Panc1 (cell line): ENCODE measurements at regions not wholly inside any gene's neighbourhood (a gene's known extent, or its start where the extent isn't known, plus 50 kb on each side); places are given as distances from the start of the nearest gene placed in this dataset.

Experiments used
- ATAC-seq: fragments of 200-7000 bp; cut with Tn5 transposase; 2 replicates; pipeline ENCODE4 v1.9.1; 2020; ENCODE audit warnings: mild to moderate bottlenecking, moderate library complexity
- BruUV-seq: library from RNA; stranded (reverse); fragments of 400-500 nt; replicated peaks from 2 replicates; lab custom pipeline; 2021; lab: Mats Ljungman, UMichigan
- CTCF ChIA-PET: fragments of 300-600 bp; sonication (Branson Sonifier 250); formaldehyde crosslinking; loops from one replicate; lab custom pipeline; 2022; ENCODE audit warnings: antibody characterized with exemption; lab: Charles Lee
- POLR2A ChIA-PET: fragments of 300-600 bp; sonication (Branson Sonifier 250); formaldehyde crosslinking; loops from one replicate; lab custom pipeline; 2022; ENCODE audit warnings: antibody characterized with exemption; lab: Charles Lee
- DNase-seq: peaks from one replicate; pipeline ENCODE4 v3.0.0-alpha.2; 2010; ENCODE audit warnings: low read depth, low spot score
- H3K27ac ChIP-seq: 2 replicates; pipeline ENCODE4 v1.5.1; 2011; ENCODE audit warnings: mild to moderate bottlenecking, low read length, inconsistent platforms
- H3K27me3 ChIP-seq: fragments of 200-500 bp; sonication (Bioruptor generic); 2 replicates; pipeline ENCODE4 v1.6.0; 2014; ENCODE audit warnings: low read length, inconsistent platforms; ENCODE audit not compliant: control insufficient read depth, insufficient read depth
- H3K36me3 ChIP-seq: fragments of 200-500 bp; sonication (Bioruptor generic); 2 replicates; pipeline ENCODE4 v1.5.1; 2014; ENCODE audit warnings: inconsistent platforms, mild to moderate bottlenecking, low read length, moderate library complexity; ENCODE audit not compliant: control insufficient read depth, insufficient read depth
- H3K4me1 ChIP-seq: 2 replicates; pipeline ENCODE4 v1.5.1; 2011; ENCODE audit warnings: inconsistent platforms, mild to moderate bottlenecking, low read length, moderate library complexity; ENCODE audit not compliant: control insufficient read depth, insufficient read depth
- H3K4me3 ChIP-seq, 2 experiments: 2 replicates each; pipeline ENCODE4 v1.5.1; 2011 to 2012; ENCODE audit warnings: low read depth in 2 of 2, low read length in 2 of 2, mild to moderate bottlenecking in 2 of 2, inconsistent platforms in 1 of 2, moderate library complexity in 1 of 2
- H3K9me3 ChIP-seq: fragments of 200-500 bp; sonication (Bioruptor generic); 2 replicates; pipeline ENCODE4 v1.5.1; 2014; ENCODE audit warnings: low read depth, mild to moderate bottlenecking, inconsistent platforms, low read length, moderate library complexity; ENCODE audit not compliant: control insufficient read depth, insufficient read depth
- POLR2AphosphoS5 ChIP-seq: IDR thresholded peaks from 2 replicates; pipeline ENCODE4 v1.6.1; 2012; ENCODE audit warnings: mild to moderate bottlenecking, low read depth, low read length, moderate library complexity
- SIN3A ChIP-seq: IDR thresholded peaks from 2 replicates; pipeline ENCODE4 v1.6.1; 2012; ENCODE audit warnings: low read depth, mild to moderate bottlenecking, low read length, moderate library complexity, borderline replicate concordance; ENCODE audit not compliant: insufficient read depth
- TCF7L2 ChIP-seq: IDR thresholded peaks from 2 replicates; pipeline ENCODE4 v1.6.1; 2011; ENCODE audit warnings: mild to moderate bottlenecking, low read depth, low read length, inconsistent platforms
- in situ Hi-C: cut with HindIII; loops from 2 replicates; pipeline ENCODE4 v1.10.0; 2016; ENCODE audit warnings: low sequenced_read_pairs, low pct_unique_long_range_greater_than_20kb
- intact Hi-C: fragments of 100-400 bp; cut with micrococcal nuclease; formaldehyde crosslinking; loops from one replicate; pipeline ENCODE4 v1.10.0; 2022; ENCODE audit not compliant: unreplicated experiment
- TF ChIP-seq, protein P1 (sequence below): fragments of 450-650 bp; IDR thresholded peaks from 2 replicates; pipeline ENCODE4 v1.5.1; 2017; ENCODE audit warnings: mild to moderate bottlenecking
- TF ChIP-seq, protein P2 (sequence below), 2 experiments: IDR thresholded peaks; 2 replicates each; pipeline ENCODE4 v1.6.1; 2011 to 2012; ENCODE audit warnings: low read depth in 2 of 2, control low read depth in 1 of 2, low read length in 1 of 2, mild to moderate bottlenecking in 1 of 2, moderate library complexity in 1 of 2; ENCODE audit not compliant: insufficient read depth in 1 of 2

DNA sequence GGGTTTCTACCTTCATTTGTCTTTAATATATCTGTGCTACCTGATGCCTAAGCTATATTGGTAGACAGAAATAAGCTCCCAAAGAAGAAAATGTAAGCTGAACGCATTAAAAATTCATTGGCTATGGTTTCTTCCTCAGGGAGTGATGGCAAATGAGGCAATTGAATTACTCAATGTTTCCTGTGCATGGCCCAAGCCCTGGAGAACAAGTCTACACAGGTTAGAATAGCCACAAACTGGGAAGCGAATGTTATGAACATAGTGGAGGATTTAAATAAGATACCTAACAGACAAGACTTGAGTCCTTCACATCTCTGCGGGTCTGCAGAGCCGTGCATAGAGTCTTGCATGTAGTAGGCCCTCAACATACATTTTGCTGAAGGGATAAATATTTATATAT lies 350.3 kb downstream of the RWDD3 start:
- no peak overlapping the region for H3K4me3 ChIP-seq
- ChIA-PET CTCF (no interaction called here), POLR2A (no interaction called here)
- H3K27me3 ChIP-seq = no peaks in the 10 kb centered on the region; the same call in 1 of the 2 replicates
- intact Hi-C loops (no loop called here), in situ Hi-C loops (no loop called here)
- H3K36me3 ChIP-seq = no peaks in the 10 kb centered on the region
- TF ChIP-seq SIN3A (no peak), TCF7L2 (no peak)
- no peaks in the 10 kb centered on the region for H3K4me1 ChIP-seq
- H3K27ac ChIP-seq = no peak overlapping the region
- no peak for DNase-seq
- no peak for ATAC-seq
- no TSS peak for BruUV-seq
- H3K9me3 ChIP-seq = no peaks in the 10 kb centered on the region

DNA sequence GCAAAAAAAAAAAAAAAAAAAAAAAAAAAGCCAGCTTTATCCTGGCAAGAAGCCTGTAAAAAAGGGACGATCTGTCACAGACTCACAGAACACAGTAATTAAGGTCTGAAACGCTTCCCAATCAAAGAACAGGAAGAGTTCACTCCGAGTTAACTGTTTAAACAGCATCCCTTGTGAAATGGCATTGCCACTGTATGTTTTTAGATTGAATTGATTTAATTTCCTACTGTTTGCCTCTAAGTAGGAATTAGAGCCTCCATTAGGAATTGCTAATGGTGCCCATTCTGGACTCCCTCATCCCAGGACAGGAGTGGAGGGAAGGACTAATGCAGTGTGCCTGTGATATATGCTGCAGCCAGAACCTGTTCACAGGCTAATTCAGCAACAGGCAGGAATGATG lies 370.8 kb downstream of the RWDD3 start:
- BruUV-seq = no TSS peak
- ATAC-seq = no peak
- intact Hi-C loops (no loop called here), in situ Hi-C loops (no loop called here)
- CTCF ChIA-PET = no interaction called here
- Histone ChIP-seq H3K36me3 (no peaks in the 10 kb centered on the region), H3K27me3 (no peaks in the 10 kb centered on the region), H3K4me3 (no peak overlapping the region), H3K27ac (no peak overlapping the region), H3K4me1 (no peaks in the 10 kb centered on the region), H3K9me3 (no peaks in the 10 kb centered on the region)
- no peak for DNase-seq
- POLR2A ChIA-PET = no interaction called here
- no peak for TF ChIP-seq TCF7L2

DNA sequence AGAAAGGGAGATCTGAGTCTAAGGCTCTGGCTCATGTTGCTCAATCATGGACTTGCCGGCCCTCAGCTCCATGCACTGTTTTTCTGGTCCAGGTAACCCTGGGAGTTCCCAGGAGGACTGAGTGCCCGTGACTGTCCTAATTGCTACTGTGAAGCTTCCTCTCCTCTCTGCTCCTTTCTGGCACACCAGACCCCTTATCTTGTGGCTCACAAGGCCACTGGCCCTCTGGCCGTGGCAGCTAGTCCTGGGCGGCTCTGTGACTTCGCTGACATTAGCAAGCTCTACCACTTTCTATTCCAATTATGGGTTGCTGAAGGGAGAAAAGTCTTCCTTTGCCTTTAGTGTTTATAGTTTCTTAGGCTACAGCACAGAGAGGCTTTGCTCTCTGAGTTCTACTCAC lies 380.2 kb downstream of the RWDD3 start:
- POLR2A ChIA-PET = no interaction called here

More for the DNA sequence above, 380.2 kb downstream of the RWDD3 start:
- Histone ChIP-seq H3K4me3 (no peak overlapping the region), H3K27ac (no peak overlapping the region), H3K4me1 (no peaks in the 10 kb centered on the region), H3K9me3 (no peaks in the 10 kb centered on the region), H3K27me3 (no peaks in the 10 kb centered on the region), H3K36me3 (no peaks in the 10 kb centered on the region)
- in situ Hi-C loops (no loop called here), intact Hi-C loops (no loop called here)
- ATAC-seq (no peak), DNase-seq (no peak)
- no TSS peak for BruUV-seq
- TF ChIP-seq, protein P1, sequence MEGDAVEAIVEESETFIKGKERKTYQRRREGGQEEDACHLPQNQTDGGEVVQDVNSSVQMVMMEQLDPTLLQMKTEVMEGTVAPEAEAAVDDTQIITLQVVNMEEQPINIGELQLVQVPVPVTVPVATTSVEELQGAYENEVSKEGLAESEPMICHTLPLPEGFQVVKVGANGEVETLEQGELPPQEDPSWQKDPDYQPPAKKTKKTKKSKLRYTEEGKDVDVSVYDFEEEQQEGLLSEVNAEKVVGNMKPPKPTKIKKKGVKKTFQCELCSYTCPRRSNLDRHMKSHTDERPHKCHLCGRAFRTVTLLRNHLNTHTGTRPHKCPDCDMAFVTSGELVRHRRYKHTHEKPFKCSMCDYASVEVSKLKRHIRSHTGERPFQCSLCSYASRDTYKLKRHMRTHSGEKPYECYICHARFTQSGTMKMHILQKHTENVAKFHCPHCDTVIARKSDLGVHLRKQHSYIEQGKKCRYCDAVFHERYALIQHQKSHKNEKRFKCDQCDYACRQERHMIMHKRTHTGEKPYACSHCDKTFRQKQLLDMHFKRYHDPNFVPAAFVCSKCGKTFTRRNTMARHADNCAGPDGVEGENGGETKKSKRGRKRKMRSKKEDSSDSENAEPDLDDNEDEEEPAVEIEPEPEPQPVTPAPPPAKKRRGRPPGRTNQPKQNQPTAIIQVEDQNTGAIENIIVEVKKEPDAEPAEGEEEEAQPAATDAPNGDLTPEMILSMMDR = no peak
- TF ChIP-seq, protein P2, sequence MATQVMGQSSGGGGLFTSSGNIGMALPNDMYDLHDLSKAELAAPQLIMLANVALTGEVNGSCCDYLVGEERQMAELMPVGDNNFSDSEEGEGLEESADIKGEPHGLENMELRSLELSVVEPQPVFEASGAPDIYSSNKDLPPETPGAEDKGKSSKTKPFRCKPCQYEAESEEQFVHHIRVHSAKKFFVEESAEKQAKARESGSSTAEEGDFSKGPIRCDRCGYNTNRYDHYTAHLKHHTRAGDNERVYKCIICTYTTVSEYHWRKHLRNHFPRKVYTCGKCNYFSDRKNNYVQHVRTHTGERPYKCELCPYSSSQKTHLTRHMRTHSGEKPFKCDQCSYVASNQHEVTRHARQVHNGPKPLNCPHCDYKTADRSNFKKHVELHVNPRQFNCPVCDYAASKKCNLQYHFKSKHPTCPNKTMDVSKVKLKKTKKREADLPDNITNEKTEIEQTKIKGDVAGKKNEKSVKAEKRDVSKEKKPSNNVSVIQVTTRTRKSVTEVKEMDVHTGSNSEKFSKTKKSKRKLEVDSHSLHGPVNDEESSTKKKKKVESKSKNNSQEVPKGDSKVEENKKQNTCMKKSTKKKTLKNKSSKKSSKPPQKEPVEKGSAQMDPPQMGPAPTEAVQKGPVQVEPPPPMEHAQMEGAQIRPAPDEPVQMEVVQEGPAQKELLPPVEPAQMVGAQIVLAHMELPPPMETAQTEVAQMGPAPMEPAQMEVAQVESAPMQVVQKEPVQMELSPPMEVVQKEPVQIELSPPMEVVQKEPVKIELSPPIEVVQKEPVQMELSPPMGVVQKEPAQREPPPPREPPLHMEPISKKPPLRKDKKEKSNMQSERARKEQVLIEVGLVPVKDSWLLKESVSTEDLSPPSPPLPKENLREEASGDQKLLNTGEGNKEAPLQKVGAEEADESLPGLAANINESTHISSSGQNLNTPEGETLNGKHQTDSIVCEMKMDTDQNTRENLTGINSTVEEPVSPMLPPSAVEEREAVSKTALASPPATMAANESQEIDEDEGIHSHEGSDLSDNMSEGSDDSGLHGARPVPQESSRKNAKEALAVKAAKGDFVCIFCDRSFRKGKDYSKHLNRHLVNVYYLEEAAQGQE (IDR thresholded peaks at IDR 0.05; ENCODE audit: insufficient read depth in 1 of 2, low read depth in 2 of 2, low read length in 1 of 2) = no peak
- TF ChIP-seq SIN3A (no peak), POLR2AphosphoS5 (no peak), TCF7L2 (no peak)
- CTCF ChIA-PET = no interaction called here
